Keratinocyte (primary cell): ENCODE measurements at regions not wholly inside any gene's neighbourhood (a gene's known extent, or its start where the extent isn't known, plus 50 kb on each side); places are given as distances from the start of the nearest gene placed in this dataset.

ENCODE experiments used
- DNase-seq: peaks from one replicate; pipeline ENCODE4 v3.0.0-alpha.2; 2011; ENCODE audit warnings: low read depth, missing footprints, low spot score
- FAIRE-seq: peaks from 2 replicates; lab custom pipeline; 2011; peaks lifted over from hg19 to GRCh38; lab: Jason Lieb, UNC
- H2AFZ ChIP-seq: 2 replicates; pipeline ENCODE4 v1.6.0; 2012; ENCODE audit warnings: low read length, control low read depth, inconsistent platforms; ENCODE audit not compliant: control insufficient read depth
- H3K27ac ChIP-seq: 2 replicates; pipeline ENCODE4 v1.5.1; 2011; ENCODE audit warnings: low read length; ENCODE audit not compliant: control insufficient read depth, insufficient read depth
- H3K27me3 ChIP-seq: 3 replicates; pipeline ENCODE4 v1.6.0; 2011; ENCODE audit warnings: low read length; ENCODE audit not compliant: control insufficient read depth, insufficient read depth; ENCODE audit errors: extremely low read depth
- H3K36me3 ChIP-seq, 2 experiments: 2 replicates in 1 of 2; 3 replicates in 1 of 2; pipeline ENCODE4 v1.5.1; 2011; ENCODE audit warnings: low read length in 2 of 2, mild to moderate bottlenecking in 1 of 2; ENCODE audit not compliant: control insufficient read depth in 2 of 2, insufficient read depth in 2 of 2; ENCODE audit errors: extremely low read depth in 1 of 2
- H3K4me1 ChIP-seq: 3 replicates; pipeline ENCODE4 v1.5.1; 2011; ENCODE audit warnings: low read length; ENCODE audit not compliant: control insufficient read depth, insufficient read depth; ENCODE audit errors: extremely low read depth
- H3K4me2 ChIP-seq: 3 replicates; pipeline ENCODE4 v1.6.0; 2011; ENCODE audit warnings: low read depth, low read length; ENCODE audit not compliant: control insufficient read depth, insufficient read depth; ENCODE audit errors: extremely low read depth
- H3K4me3 ChIP-seq, 3 experiments: fragments of 200-600 bp in 1 of 3; sonication (generic) in 1 of 3; 2 replicates in 2 of 3; 3 replicates in 1 of 3; pipeline ENCODE4 v1.5.1; 2011 to 2016; ENCODE audit warnings: low read length in 3 of 3, mild to moderate bottlenecking in 3 of 3, control low read depth in 2 of 3, inconsistent platforms in 1 of 3, low read depth in 1 of 3, mixed read lengths in 1 of 3, mixed run types in 1 of 3, moderate library complexity in 1 of 3; ENCODE audit not compliant: control insufficient read depth in 2 of 3, insufficient read depth in 2 of 3; ENCODE audit errors: extremely low read depth in 1 of 3
- H3K79me2 ChIP-seq: 2 replicates; pipeline ENCODE4 v1.6.0; 2012; ENCODE audit warnings: low read length; ENCODE audit not compliant: control insufficient read depth, insufficient read depth
- H3K9ac ChIP-seq: 3 replicates; pipeline ENCODE4 v1.6.0; 2011; ENCODE audit warnings: low read length; ENCODE audit not compliant: control insufficient read depth, insufficient read depth; ENCODE audit errors: extremely low read depth
- H3K9me1 ChIP-seq: 3 replicates; pipeline ENCODE4 v1.6.0; 2011; ENCODE audit warnings: low read length; ENCODE audit not compliant: control insufficient read depth, insufficient read depth; ENCODE audit errors: extremely low read depth
- H3K9me3 ChIP-seq: 2 replicates; pipeline ENCODE4 v1.5.1; 2012; ENCODE audit warnings: low read depth, low read length; ENCODE audit not compliant: control insufficient read depth
- H4K20me1 ChIP-seq: 3 replicates; pipeline ENCODE4 v1.6.0; 2011; ENCODE audit warnings: low read length; ENCODE audit not compliant: control insufficient read depth, insufficient read depth; ENCODE audit errors: extremely low read depth
- EZH2 ChIP-seq: IDR thresholded peaks from one replicate; pipeline ENCODE4 v1.6.1; 2012; ENCODE audit warnings: inconsistent platforms, mild to moderate bottlenecking, low read length, moderate library complexity
- dilution Hi-C: fragments of 300-500 bp; cut with MboI; formaldehyde crosslinking; loops from one replicate; pipeline ENCODE4 v1.7.0; 2020; ENCODE audit warnings: low sequenced_read_pairs; ENCODE audit not compliant: extremely low pct_ligation_motif_present
- TF ChIP-seq, protein P1 (sequence below), 3 experiments: IDR thresholded peaks in 1 of 3; conservative IDR thresholded peaks in 1 of 3; optimal IDR thresholded peaks in 1 of 3; 2 replicates in 2 of 3; 3 replicates in 1 of 3; pipeline versions ENCODE3 to v1.5.1; 2011; ENCODE audit warnings: low read length in 3 of 3, mild to moderate bottlenecking in 3 of 3, moderate library complexity in 2 of 3, control low read depth in 1 of 3, inconsistent platforms in 1 of 3; ENCODE audit not compliant: insufficient read depth in 2 of 3; ENCODE audit errors: extremely low read depth in 1 of 3

- no peak for TF ChIP-seq EZH2
- TF ChIP-seq, protein P1, sequence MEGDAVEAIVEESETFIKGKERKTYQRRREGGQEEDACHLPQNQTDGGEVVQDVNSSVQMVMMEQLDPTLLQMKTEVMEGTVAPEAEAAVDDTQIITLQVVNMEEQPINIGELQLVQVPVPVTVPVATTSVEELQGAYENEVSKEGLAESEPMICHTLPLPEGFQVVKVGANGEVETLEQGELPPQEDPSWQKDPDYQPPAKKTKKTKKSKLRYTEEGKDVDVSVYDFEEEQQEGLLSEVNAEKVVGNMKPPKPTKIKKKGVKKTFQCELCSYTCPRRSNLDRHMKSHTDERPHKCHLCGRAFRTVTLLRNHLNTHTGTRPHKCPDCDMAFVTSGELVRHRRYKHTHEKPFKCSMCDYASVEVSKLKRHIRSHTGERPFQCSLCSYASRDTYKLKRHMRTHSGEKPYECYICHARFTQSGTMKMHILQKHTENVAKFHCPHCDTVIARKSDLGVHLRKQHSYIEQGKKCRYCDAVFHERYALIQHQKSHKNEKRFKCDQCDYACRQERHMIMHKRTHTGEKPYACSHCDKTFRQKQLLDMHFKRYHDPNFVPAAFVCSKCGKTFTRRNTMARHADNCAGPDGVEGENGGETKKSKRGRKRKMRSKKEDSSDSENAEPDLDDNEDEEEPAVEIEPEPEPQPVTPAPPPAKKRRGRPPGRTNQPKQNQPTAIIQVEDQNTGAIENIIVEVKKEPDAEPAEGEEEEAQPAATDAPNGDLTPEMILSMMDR (optimal IDR thresholded peaks at IDR 0.05 in 1 of 3, IDR thresholded peaks at IDR 0.05 in 1 of 3, conservative IDR thresholded peaks at IDR 0.05 in 1 of 3; ENCODE audit: extremely low read depth in 1 of 3, insufficient read depth in 2 of 3, low read length in 3 of 3) = peak; percentile 56 to 79 (median 63)
- H2AFZ ChIP-seq = no peak overlapping the region
- FAIRE-seq = no peak
Observed at GRCh38 chr6:9412951-9413559, 977.7 kb upstream of the SLC35B3 start.

GRCh38 chr6:9409126-9409525 lies 973.8 kb upstream of the SLC35B3 start:
- H3K4me1 ChIP-seq = peaks cover 13% of the 10 kb centered on the region
- no peak overlapping the region for H3K4me2 ChIP-seq
- no peaks in the 10 kb centered on the region for H3K27me3 ChIP-seq
- no peaks in the 10 kb centered on the region for H4K20me1 ChIP-seq
- TF ChIP-seq, protein P1 (optimal IDR thresholded peaks at IDR 0.05 in 1 of 3, IDR thresholded peaks at IDR 0.05 in 1 of 3, conservative IDR thresholded peaks at IDR 0.05 in 1 of 3; ENCODE audit: extremely low read depth in 1 of 3, insufficient read depth in 2 of 3, low read length in 3 of 3) = no peak
- TF ChIP-seq EZH2 = no peak
- H2AFZ ChIP-seq = no peak overlapping the region
- dilution Hi-C loops = no loop called here
- H3K4me3 ChIP-seq = no peak overlapping the region
- H3K27ac ChIP-seq = no peak overlapping the region
- DNase-seq (no peak), FAIRE-seq (no peak)
- no peaks in the 10 kb centered on the region for H3K79me2 ChIP-seq
- no peaks in the 10 kb centered on the region for H3K9me3 ChIP-seq
- H3K9ac ChIP-seq = no peak overlapping the region
- H3K9me1 ChIP-seq = no peaks in the 10 kb centered on the region
- H3K36me3 ChIP-seq = no peaks in the 10 kb centered on the region

More at GRCh38 chr6:9412951-9413559, 977.7 kb upstream of the SLC35B3 start:
- Histone ChIP-seq H3K4me3 (no peak overlapping the region), H4K20me1 (no peaks in the 10 kb centered on the region), H3K4me1 (no peaks in the 10 kb centered on the region), H3K36me3 (no peaks in the 10 kb centered on the region), H3K9me1 (no peaks in the 10 kb centered on the region), H3K4me2 (no peak overlapping the region), H3K27ac (no peak overlapping the region), H3K9me3 (no peaks in the 10 kb centered on the region), H3K9ac (no peak overlapping the region), H3K27me3 (no peaks in the 10 kb centered on the region), H3K79me2 (no peaks in the 10 kb centered on the region)
- dilution Hi-C loops = no loop called here
- no peak for DNase-seq
